SK-N-SH (cell line): ENCODE measurements at regions not wholly inside any gene's neighbourhood (a gene's known extent, or its start where the extent isn't known, plus 50 kb on each side); places are given as distances from the start of the nearest gene placed in this dataset.

ENCODE experiments used
- CTCF ChIA-PET: fragments of 300-600, 350-600 bp; formaldehyde crosslinking; extraction: SDS; loops from one replicate; lab custom pipeline; 2021; lab: Yijun Ruan, JAX
- POLR2A ChIA-PET: fragments of 350-600 bp; sonication (Branson Sonifier 250); formaldehyde crosslinking; extraction: SDS; loops from one replicate; lab custom pipeline; 2020; ENCODE audit warnings: antibody characterized with exemption, inconsistent platforms; lab: Yijun Ruan, JAX
- DNase-seq: peaks from one replicate; pipeline ENCODE4 v3.0.0; 2012
- H2AFZ ChIP-seq: fragments of 200-600 bp; sonication (generic); 2 replicates; pipeline ENCODE4 v1.8.1; 2016; ENCODE audit warnings: antibody characterized with exemption, mild to moderate bottlenecking, low read depth
- H3F3A ChIP-seq: fragments of 200-600 bp; sonication (generic); replicated peaks from 2 replicates; pipeline ENCODE3; 2016; ENCODE audit warnings: antibody characterized with exemption, mild to moderate bottlenecking; ENCODE audit not compliant: insufficient read depth
- H3K27ac ChIP-seq, 2 experiments: fragments of 200-500 bp in 1 of 2; fragments of 200-600 bp in 1 of 2; sonication (Bioruptor generic) in 1 of 2; sonication (generic), shearing (Covaris generic) in 1 of 2; 2 replicates each; pipeline versions ENCODE4 v1.5.1 to v1.6.1; 2014 to 2016; ENCODE audit warnings: low read depth in 2 of 2, inconsistent platforms in 1 of 2, low read length in 1 of 2, mild to moderate bottlenecking in 1 of 2, mixed read lengths in 1 of 2
- H3K27me3 ChIP-seq: fragments of 200-600 bp; sonication (generic), shearing (Covaris generic); 2 replicates; pipeline ENCODE4 v1.6.1; 2016; ENCODE audit warnings: mixed run types; ENCODE audit not compliant: insufficient read depth
- H3K36me3 ChIP-seq, 2 experiments: fragments of 200-500 bp in 1 of 2; fragments of 200-600 bp in 1 of 2; sonication (Bioruptor generic) in 1 of 2; sonication (generic) in 1 of 2; replicated peaks in 1 of 2; 2 replicates each; pipeline versions ENCODE3 to v1.5.1; 2014 to 2016; ENCODE audit warnings: low read length in 1 of 2, mild to moderate bottlenecking in 1 of 2; ENCODE audit not compliant: insufficient read depth in 2 of 2, control insufficient read depth in 1 of 2
- H3K4me1 ChIP-seq, 2 experiments: fragments of 200-500 bp in 1 of 2; fragments of 200-600 bp in 1 of 2; sonication (Bioruptor generic) in 1 of 2; sonication (generic), shearing (Covaris generic) in 1 of 2; 2 replicates each; pipeline versions ENCODE4 v1.5.1 to v1.6.1; 2014 to 2016; ENCODE audit warnings: low read depth in 1 of 2, low read length in 1 of 2, mixed run types in 1 of 2; ENCODE audit not compliant: insufficient read depth in 2 of 2, control insufficient read depth in 1 of 2
- H3K4me2 ChIP-seq: fragments of 200-600 bp; sonication (generic), shearing (Covaris generic); 2 replicates; pipeline ENCODE4 v1.6.1; 2017; ENCODE audit warnings: mixed run types
- H3K4me3 ChIP-seq, 2 experiments: fragments of 200-500 bp in 1 of 2; fragments of 200-600 bp in 1 of 2; sonication (Bioruptor generic) in 1 of 2; sonication (generic), shearing (Covaris generic) in 1 of 2; 2 replicates each; pipeline versions ENCODE4 v1.5.1 to v1.8.1; 2014 to 2016; ENCODE audit warnings: low read depth in 2 of 2, inconsistent platforms in 1 of 2, low read length in 1 of 2, mild to moderate bottlenecking in 1 of 2, mixed read lengths in 1 of 2, moderate library complexity in 1 of 2
- H3K79me2 ChIP-seq: fragments of 200-600 bp; sonication (generic); 2 replicates; pipeline ENCODE4 v1.8.1; 2017; ENCODE audit warnings: mild to moderate bottlenecking; ENCODE audit not compliant: insufficient read depth
- H3K9ac ChIP-seq: fragments of 200-600 bp; sonication (generic); 2 replicates; pipeline ENCODE4 v1.6.1; 2017; ENCODE audit warnings: mixed run types
- H3K9me2 ChIP-seq: fragments of 200-600 bp; sonication (generic); 2 replicates; pipeline ENCODE4 v1.6.1; 2017; ENCODE audit warnings: mixed run types
- H3K9me3 ChIP-seq: fragments of 200-600 bp; sonication (generic); 2 replicates; pipeline ENCODE4 v1.6.1; 2017; ENCODE audit warnings: mixed run types, mild to moderate bottlenecking, moderate library complexity
- H4K20me1 ChIP-seq: fragments of 200-600 bp; sonication (generic); 2 replicates; pipeline ENCODE4 v1.6.1; 2017; ENCODE audit warnings: mild to moderate bottlenecking, mixed run types; ENCODE audit not compliant: insufficient read depth
- CHD2 ChIP-seq: fragments of 150-350 bp; IDR thresholded peaks from 2 replicates; pipeline ENCODE4 v1.6.1; 2018; ENCODE audit warnings: low read length; ENCODE audit not compliant: partially characterized antibody
- ELF1 ChIP-seq: IDR thresholded peaks from 2 replicates; pipeline ENCODE4 v1.4.0; 2012
- EZH2phosphoT487 ChIP-seq: fragments of 200-600 bp; sonication (generic); IDR thresholded peaks from 2 replicates; pipeline ENCODE4 v1.6.1; 2017; ENCODE audit warnings: low read depth, mixed run types, mild to moderate bottlenecking, antibody characterized with exemption, moderate library complexity, borderline replicate concordance
- FOXJ3 ChIP-seq: sonication (generic); formaldehyde crosslinking; IDR thresholded peaks from 2 replicates; pipeline ENCODE4 v1.5.1; 2020; ENCODE audit warnings: mild to moderate bottlenecking, missing genetic modification reagents
- FOXM1 ChIP-seq: IDR thresholded peaks from 2 replicates; pipeline ENCODE4 v1.4.0; 2012; ENCODE audit warnings: low read depth, mild to moderate bottlenecking
- GATA2 ChIP-seq: sonication (generic); formaldehyde crosslinking; IDR thresholded peaks from 2 replicates; pipeline ENCODE4 v1.5.0; 2020; ENCODE audit warnings: mild to moderate bottlenecking, missing genetic modification reagents
- MEF2A ChIP-seq: IDR thresholded peaks from 2 replicates; pipeline ENCODE4 v1.4.0; 2012; ENCODE audit warnings: low read depth, borderline replicate concordance
- POLR2AphosphoS5 ChIP-seq: IDR thresholded peaks from 2 replicates; pipeline ENCODE4 v1.6.1; 2012; ENCODE audit warnings: low read depth, low read length
- RAD21 ChIP-seq: IDR thresholded peaks from 2 replicates; pipeline ENCODE4 v1.6.1; 2012; ENCODE audit warnings: mild to moderate bottlenecking, low read length
- RFX5 ChIP-seq: IDR thresholded peaks from 2 replicates; pipeline ENCODE4 v1.6.1; 2012; ENCODE audit warnings: mild to moderate bottlenecking, improper control_type of control experiment, low read length
- RXRA ChIP-seq: IDR thresholded peaks from 2 replicates; pipeline ENCODE4 v1.4.0; 2012; ENCODE audit warnings: low read depth, mild to moderate bottlenecking, borderline replicate concordance
- SIN3A ChIP-seq: IDR thresholded peaks from 2 replicates; pipeline ENCODE4 v1.6.1; 2012; ENCODE audit warnings: low read depth, mild to moderate bottlenecking, low read length, moderate library complexity, borderline replicate concordance
- SMC3 ChIP-seq: IDR thresholded peaks from 2 replicates; pipeline ENCODE4 v1.6.1; 2012; ENCODE audit warnings: low read depth, low read length, improper control_type of control experiment
- TAF1 ChIP-seq: IDR thresholded peaks from 2 replicates; pipeline ENCODE4 v1.6.1; 2012; ENCODE audit warnings: low read depth, mild to moderate bottlenecking, low read length, moderate library complexity, borderline replicate concordance
- TCF12 ChIP-seq: IDR thresholded peaks from 2 replicates; pipeline ENCODE4 v1.4.0; 2012
- TEAD4 ChIP-seq: IDR thresholded peaks from 2 replicates; pipeline ENCODE4 v1.4.0; 2012; ENCODE audit warnings: mild to moderate bottlenecking, borderline replicate concordance; ENCODE audit not compliant: insufficient read depth
- USF2 ChIP-seq: fragments of 150-350 bp; IDR thresholded peaks from 2 replicates; pipeline ENCODE4 v1.6.1; 2017; ENCODE audit warnings: antibody characterized with exemption, low read length, low read depth, borderline replicate concordance
- ZBTB33 ChIP-seq: IDR thresholded peaks from 2 replicates; pipeline ENCODE4 v1.4.0; 2012; ENCODE audit warnings: low read depth, borderline replicate concordance
- WGBS: methylation state at CpG from one replicate; pipeline ENCODE4 v1.1.6; 2017; ENCODE audit warnings: low lambda C conversion rate; 5-methylcytosine and 5-hydroxymethylcytosine counted together
- TF ChIP-seq, protein P1 (sequence below): IDR thresholded peaks from 2 replicates; pipeline ENCODE4 v1.6.1; 2012; ENCODE audit warnings: mild to moderate bottlenecking, low read depth, low read length, moderate library complexity
- TF ChIP-seq, protein P2 (sequence below): IDR thresholded peaks from 2 replicates; pipeline ENCODE4; 2012
- TF ChIP-seq, protein P3 (sequence below): fragments of 150-350 bp; IDR thresholded peaks from 2 replicates; pipeline ENCODE4 v1.6.1; 2016; ENCODE audit warnings: mild to moderate bottlenecking, low read depth, low read length

DNA sequence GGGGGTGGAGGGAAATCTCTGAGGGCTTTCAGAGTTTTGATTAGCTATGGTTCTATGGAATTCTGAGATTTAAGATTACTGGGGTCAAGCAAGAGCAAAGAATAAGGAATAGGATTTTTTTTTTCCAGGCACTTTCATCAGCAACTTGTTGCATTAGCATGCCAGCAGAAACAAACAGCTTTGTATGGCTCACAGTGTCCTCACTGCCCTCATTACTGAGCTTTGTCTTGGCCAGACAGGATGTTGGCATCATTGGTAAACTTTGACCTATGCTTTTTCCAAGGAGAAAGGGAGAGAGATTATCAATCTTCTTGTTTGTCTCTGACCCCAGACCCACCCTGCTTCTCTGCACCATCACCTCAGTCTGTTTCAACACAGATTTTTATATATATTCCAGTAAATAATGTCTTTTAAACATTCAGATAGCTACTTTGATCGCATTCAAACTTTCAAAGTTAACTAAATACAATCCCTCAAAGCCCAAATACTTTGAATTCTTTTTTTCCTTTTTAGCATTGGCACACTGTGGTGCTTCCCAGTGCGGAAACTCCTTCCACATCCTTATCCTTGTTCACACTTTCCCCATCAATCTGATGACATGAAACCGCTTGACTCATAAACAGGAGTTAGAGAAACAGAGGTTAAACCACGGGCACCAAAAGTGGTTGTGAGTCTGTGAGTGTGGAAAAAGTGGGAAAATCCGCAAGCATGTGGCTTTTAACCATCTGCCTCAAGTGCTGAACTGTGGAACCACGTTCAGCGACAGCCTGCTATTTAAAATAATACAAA is 282.2 kb upstream of the FAR2 start (continued):
- TF ChIP-seq, protein P1, sequence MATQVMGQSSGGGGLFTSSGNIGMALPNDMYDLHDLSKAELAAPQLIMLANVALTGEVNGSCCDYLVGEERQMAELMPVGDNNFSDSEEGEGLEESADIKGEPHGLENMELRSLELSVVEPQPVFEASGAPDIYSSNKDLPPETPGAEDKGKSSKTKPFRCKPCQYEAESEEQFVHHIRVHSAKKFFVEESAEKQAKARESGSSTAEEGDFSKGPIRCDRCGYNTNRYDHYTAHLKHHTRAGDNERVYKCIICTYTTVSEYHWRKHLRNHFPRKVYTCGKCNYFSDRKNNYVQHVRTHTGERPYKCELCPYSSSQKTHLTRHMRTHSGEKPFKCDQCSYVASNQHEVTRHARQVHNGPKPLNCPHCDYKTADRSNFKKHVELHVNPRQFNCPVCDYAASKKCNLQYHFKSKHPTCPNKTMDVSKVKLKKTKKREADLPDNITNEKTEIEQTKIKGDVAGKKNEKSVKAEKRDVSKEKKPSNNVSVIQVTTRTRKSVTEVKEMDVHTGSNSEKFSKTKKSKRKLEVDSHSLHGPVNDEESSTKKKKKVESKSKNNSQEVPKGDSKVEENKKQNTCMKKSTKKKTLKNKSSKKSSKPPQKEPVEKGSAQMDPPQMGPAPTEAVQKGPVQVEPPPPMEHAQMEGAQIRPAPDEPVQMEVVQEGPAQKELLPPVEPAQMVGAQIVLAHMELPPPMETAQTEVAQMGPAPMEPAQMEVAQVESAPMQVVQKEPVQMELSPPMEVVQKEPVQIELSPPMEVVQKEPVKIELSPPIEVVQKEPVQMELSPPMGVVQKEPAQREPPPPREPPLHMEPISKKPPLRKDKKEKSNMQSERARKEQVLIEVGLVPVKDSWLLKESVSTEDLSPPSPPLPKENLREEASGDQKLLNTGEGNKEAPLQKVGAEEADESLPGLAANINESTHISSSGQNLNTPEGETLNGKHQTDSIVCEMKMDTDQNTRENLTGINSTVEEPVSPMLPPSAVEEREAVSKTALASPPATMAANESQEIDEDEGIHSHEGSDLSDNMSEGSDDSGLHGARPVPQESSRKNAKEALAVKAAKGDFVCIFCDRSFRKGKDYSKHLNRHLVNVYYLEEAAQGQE = no peak

DNA sequence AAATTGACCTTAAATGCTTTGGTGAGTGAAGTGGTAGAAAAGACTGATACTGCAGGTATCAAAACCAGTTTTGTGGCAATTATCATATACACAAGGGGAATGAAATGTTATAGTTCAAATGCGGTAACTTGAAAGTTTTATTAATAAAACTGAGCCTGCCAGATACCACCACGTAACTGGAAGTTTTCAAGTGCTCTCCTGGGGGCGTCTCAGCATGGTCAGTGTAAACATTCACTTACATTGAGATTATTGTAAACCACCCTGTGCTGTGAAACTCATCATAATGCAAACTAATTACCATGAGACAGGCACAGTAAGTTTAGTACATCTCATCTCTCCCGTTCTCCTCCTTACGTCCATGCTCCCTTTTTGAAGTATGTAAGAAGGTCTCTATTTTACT is 280.7 kb upstream of the FAR2 start:
- 77% methylated on average over 5 of the region's 5 CpGs for WGBS
- peak overlapping the region; percentile 43 to 92; a peak in 3 of 4 replicates for H3K27ac ChIP-seq

More for the DNA sequence above, 280.7 kb upstream of the FAR2 start:
- no peaks in the 10 kb centered on the region for H3K9me3 ChIP-seq
- no peaks in the 10 kb centered on the region for H3K79me2 ChIP-seq
- no peaks in the 10 kb centered on the region for H4K20me1 ChIP-seq
- CTCF ChIA-PET = interaction anchor here (1.1 kb wide), 1 partner anchor 243 kb away, joined by 3 read pairs; no protein-coding TSS in a partner anchor
- no peaks in the 10 kb centered on the region for H3K9me2 ChIP-seq
- no peak overlapping the region for H3K4me3 ChIP-seq
- POLR2A ChIA-PET = no interaction called here
- no peaks in the 10 kb centered on the region for H3K27me3 ChIP-seq
- H3K4me1 ChIP-seq = peaks cover 0 to 11% of the 10 kb centered on the region in 2 experiments; a peak in 2 of 4 replicates
- no peak overlapping the region for H2AFZ ChIP-seq
- no peak overlapping the region for H3K9ac ChIP-seq
- no peaks in the 10 kb centered on the region for H3K36me3 ChIP-seq
- TF ChIP-seq FOXM1 = no peak
- no peak for TF ChIP-seq SMC3
- TF ChIP-seq, protein P2, sequence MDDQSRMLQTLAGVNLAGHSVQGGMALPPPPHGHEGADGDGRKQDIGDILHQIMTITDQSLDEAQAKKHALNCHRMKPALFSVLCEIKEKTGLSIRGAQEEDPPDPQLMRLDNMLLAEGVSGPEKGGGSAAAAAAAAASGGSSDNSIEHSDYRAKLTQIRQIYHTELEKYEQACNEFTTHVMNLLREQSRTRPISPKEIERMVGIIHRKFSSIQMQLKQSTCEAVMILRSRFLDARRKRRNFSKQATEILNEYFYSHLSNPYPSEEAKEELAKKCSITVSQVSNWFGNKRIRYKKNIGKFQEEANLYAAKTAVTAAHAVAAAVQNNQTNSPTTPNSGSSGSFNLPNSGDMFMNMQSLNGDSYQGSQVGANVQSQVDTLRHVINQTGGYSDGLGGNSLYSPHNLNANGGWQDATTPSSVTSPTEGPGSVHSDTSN = no peak
- no peak for TF ChIP-seq GATA2
- TF ChIP-seq, protein P3, sequence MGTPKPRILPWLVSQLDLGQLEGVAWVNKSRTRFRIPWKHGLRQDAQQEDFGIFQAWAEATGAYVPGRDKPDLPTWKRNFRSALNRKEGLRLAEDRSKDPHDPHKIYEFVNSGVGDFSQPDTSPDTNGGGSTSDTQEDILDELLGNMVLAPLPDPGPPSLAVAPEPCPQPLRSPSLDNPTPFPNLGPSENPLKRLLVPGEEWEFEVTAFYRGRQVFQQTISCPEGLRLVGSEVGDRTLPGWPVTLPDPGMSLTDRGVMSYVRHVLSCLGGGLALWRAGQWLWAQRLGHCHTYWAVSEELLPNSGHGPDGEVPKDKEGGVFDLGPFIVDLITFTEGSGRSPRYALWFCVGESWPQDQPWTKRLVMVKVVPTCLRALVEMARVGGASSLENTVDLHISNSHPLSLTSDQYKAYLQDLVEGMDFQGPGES = no peak
- TF ChIP-seq TCF12 = no peak
- no peak for TF ChIP-seq MEF2A
- no peak for TF ChIP-seq RAD21
- no peak for TF ChIP-seq SIN3A
- TF ChIP-seq ZBTB33 = no peak
- no peak for TF ChIP-seq CHD2
- TF ChIP-seq TAF1 = no peak
- no peak for TF ChIP-seq FOXJ3
- no peak for TF ChIP-seq POLR2AphosphoS5
- TF ChIP-seq TEAD4 = no peak
- no peak for TF ChIP-seq RFX5
- TF ChIP-seq USF2 = no peak
- no peak for TF ChIP-seq ELF1
- TF ChIP-seq EZH2phosphoT487 = no peak
- TF ChIP-seq RXRA = no peak
- no peaks in the 10 kb centered on the region for H3F3A ChIP-seq
- no peak overlapping the region for H3K4me2 ChIP-seq
- DNase-seq = no peak
